Hepatocyte (in vitro differentiated cells): ENCODE measurements at regions not wholly inside any gene's neighbourhood (a gene's known extent, or its start where the extent isn't known, plus 50 kb on each side); places are given as distances from the start of the nearest gene placed in this dataset.

Source experiments
- DNase-seq: peaks from one replicate; pipeline ENCODE4 v3.0.0-alpha.2; 2016; ENCODE audit warnings: low spot score
- H2AFZ ChIP-seq: fragments of 200-600 bp; sonication (generic); 2 replicates; pipeline ENCODE4 v1.6.0; 2016; ENCODE audit warnings: antibody characterized with exemption, mild to moderate bottlenecking
- H3K27ac ChIP-seq: fragments of 200-600 bp; sonication (generic); 2 replicates; pipeline ENCODE4 v1.5.1; 2016; ENCODE audit warnings: mild to moderate bottlenecking
- H3K27me3 ChIP-seq: fragments of 200-600 bp; sonication (generic); 2 replicates; pipeline ENCODE4 v1.6.1; 2016
- H3K36me3 ChIP-seq: fragments of 200-600 bp; sonication (generic); replicated peaks from 2 replicates; pipeline ENCODE4 v1.5.1; 2016; ENCODE audit warnings: low read depth; ENCODE audit not compliant: insufficient read depth
- H3K4me1 ChIP-seq: fragments of 200-600 bp; sonication (generic); 2 replicates; pipeline ENCODE4 v1.5.1; 2016; ENCODE audit warnings: mild to moderate bottlenecking, moderate library complexity; ENCODE audit not compliant: insufficient read depth
- H3K4me2 ChIP-seq: fragments of 200-600 bp; sonication (generic); 2 replicates; pipeline ENCODE4 v1.6.0; 2016
- H3K4me3 ChIP-seq: fragments of 200-600 bp; sonication (generic); 2 replicates; pipeline ENCODE4 v1.5.1; 2016; ENCODE audit warnings: mild to moderate bottlenecking
- H3K79me2 ChIP-seq: fragments of 200-600 bp; sonication (generic); 2 replicates; pipeline ENCODE4 v1.6.0; 2017; ENCODE audit warnings: mild to moderate bottlenecking
- H3K9me2 ChIP-seq: fragments of 200-600 bp; sonication (generic); replicated peaks from 2 replicates; pipeline ENCODE4 v1.6.0; 2017; ENCODE audit warnings: mild to moderate bottlenecking; ENCODE audit not compliant: insufficient read depth
- H3K9me3 ChIP-seq: fragments of 200-600 bp; sonication (generic); 2 replicates; pipeline ENCODE4 v1.5.1; 2016; ENCODE audit warnings: low read depth, mild to moderate bottlenecking
- H4K20me1 ChIP-seq: fragments of 200-600 bp; sonication (generic); 2 replicates; pipeline ENCODE4 v1.6.0; 2016; ENCODE audit warnings: mild to moderate bottlenecking; ENCODE audit not compliant: insufficient read depth, poor library complexity, severe bottlenecking
- CTCF ChIP-seq: fragments of 200-600 bp; sonication (generic); IDR thresholded peaks from 2 replicates; pipeline ENCODE4 v1.5.1; 2016; ENCODE audit warnings: antibody characterized with exemption, mild to moderate bottlenecking; ENCODE audit not compliant: poor library complexity
- EZH2 ChIP-seq: fragments of 200-600 bp; sonication (generic); IDR thresholded peaks from 2 replicates; pipeline ENCODE4 v1.6.1; 2016; ENCODE audit warnings: antibody characterized with exemption, mild to moderate bottlenecking, borderline replicate concordance
- EZH2phosphoT487 ChIP-seq: fragments of 200-600 bp; sonication (generic); IDR thresholded peaks from one replicate; pipeline ENCODE4 v1.6.1; 2018; ENCODE audit warnings: antibody characterized with exemption, mild to moderate bottlenecking, low read depth, moderate library complexity; ENCODE audit not compliant: unreplicated experiment, severe bottlenecking
- WGBS: methylation state at CpG from one replicate; pipeline ENCODE4 v1.1.6; 2016; ENCODE audit warnings: low lambda C conversion rate; ENCODE audit errors: missing lambda C conversion rate; 5-methylcytosine and 5-hydroxymethylcytosine counted together

GRCh38 chr10:27611744-27612550, 107.8 kb downstream of the RAB18 start:
- Histone ChIP-seq H3K4me3 (no peak overlapping the region), H3K9me3 (no peaks in the 10 kb centered on the region), H3K4me1 (no peaks in the 10 kb centered on the region), H3K36me3 (no peaks in the 10 kb centered on the region), H3K27ac (no peak overlapping the region), H3K4me2 (no peak overlapping the region), H2AFZ (no peak overlapping the region), H3K9me2 (no peaks in the 10 kb centered on the region), H4K20me1 (no peaks in the 10 kb centered on the region), H3K79me2 (no peaks in the 10 kb centered on the region), H3K27me3 (no peaks in the 10 kb centered on the region)
- 64% methylated on average over 5 of the region's 5 CpGs for WGBS
- DNase-seq, result no peak
- no peak for TF ChIP-seq CTCF
- TF ChIP-seq EZH2phosphoT487, result no peak
- no peak for TF ChIP-seq EZH2

DNA sequence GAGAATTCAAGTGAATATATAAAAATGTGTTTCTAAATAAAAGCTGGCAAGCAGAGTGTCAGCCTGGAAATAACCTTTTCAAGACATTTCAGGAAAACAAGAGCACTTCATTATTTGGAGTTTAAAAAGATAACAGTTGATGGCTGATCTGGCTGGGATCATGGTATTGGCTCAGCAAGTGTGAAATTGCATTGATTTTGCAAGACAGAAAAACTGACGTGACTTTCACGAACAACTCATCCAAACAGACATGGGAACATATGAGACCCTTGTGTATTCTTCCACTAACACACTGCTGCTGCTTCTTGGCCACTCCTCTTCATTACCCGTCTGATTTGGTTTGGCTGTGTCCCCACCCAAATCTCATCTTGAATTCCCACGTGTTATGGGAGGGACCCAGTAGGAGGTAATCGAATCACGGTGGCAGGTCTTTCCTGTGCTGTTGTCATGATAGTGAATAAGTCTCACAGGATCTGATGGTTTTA, 108.5 kb downstream of the RAB18 start:
- Histone ChIP-seq H3K4me3 (no peak overlapping the region), H3K9me3 (no peaks in the 10 kb centered on the region), H3K9me2 (no peaks in the 10 kb centered on the region), H3K4me1 (no peaks in the 10 kb centered on the region), H3K27ac (no peak overlapping the region), H3K4me2 (no peak overlapping the region), H3K36me3 (no peaks in the 10 kb centered on the region), H2AFZ (no peak overlapping the region), H3K79me2 (no peaks in the 10 kb centered on the region), H3K27me3 (no peaks in the 10 kb centered on the region), H4K20me1 (no peaks in the 10 kb centered on the region)
- no peak for DNase-seq
- TF ChIP-seq EZH2phosphoT487, result no peak
- TF ChIP-seq EZH2, result no peak
- TF ChIP-seq CTCF, result no peak
- 80% methylated on average over 6 of the region's 6 CpGs for WGBS

DNA sequence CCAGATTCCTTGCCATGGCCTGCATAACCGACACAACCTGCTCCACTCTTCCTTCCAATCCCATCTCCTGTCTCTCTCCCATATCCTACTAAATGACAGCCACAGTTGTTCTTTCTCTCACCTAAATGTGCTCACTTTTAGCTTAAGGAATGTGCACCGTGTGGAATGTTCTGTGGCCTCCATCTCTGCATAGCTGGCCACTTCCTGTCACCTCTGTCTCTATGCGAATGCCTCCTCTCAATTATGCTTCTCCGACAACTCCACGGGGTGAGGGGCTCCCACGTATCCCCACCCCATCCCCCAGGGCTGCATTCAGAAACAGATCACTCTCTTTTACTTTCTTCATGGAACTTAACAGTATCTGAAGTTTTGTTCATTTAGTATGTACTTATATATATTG, 110.7 kb downstream of the RAB18 start:
- no peak for DNase-seq
- Histone ChIP-seq H2AFZ (no peak overlapping the region), H3K9me3 (no peaks in the 10 kb centered on the region), H4K20me1 (no peaks in the 10 kb centered on the region), H3K4me3 (no peak overlapping the region), H3K4me2 (no peak overlapping the region), H3K36me3 (no peaks in the 10 kb centered on the region), H3K27ac (no peak overlapping the region), H3K27me3 (no peaks in the 10 kb centered on the region), H3K79me2 (no peaks in the 10 kb centered on the region), H3K9me2 (no peaks in the 10 kb centered on the region), H3K4me1 (no peaks in the 10 kb centered on the region)
- WGBS, result 58% methylated on average over 6 of the region's 6 CpGs
- TF ChIP-seq EZH2phosphoT487 (no peak), EZH2 (no peak), CTCF (no peak)
